ENCODE measurements at regions not wholly inside any gene's neighbourhood (a gene's known extent, or its start where the extent isn't known, plus 50 kb on each side); places are given as distances from the start of the nearest gene placed in this dataset.

DNA sequence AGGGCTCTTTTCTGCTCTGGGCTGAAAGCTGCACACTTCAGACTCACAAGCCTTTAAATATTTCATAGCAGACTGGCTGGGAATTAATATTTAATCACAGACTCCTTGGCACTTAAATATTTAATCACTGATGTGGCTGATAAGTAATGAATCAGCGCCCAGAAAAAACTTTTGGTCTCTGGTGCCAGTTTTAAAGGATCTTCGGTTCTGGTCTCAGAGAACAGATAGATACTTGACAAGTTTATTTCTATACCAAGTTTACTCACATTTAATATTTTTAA is 201.2 kb downstream of the MYCN start:
- H2BK120ac ChIP-seq (replicated peaks; ENCODE audit: low read depth, low read length), result no peak overlapping the region
- H3K18ac ChIP-seq (ENCODE audit: extremely low read depth, low read length), result no peak overlapping the region
- no peak overlapping the region for H3K56ac ChIP-seq (replicated peaks; ENCODE audit: insufficient read length, low read depth, low read length)
- ChIA-PET POLR2A (ENCODE audit: partially characterized antibody) (no interaction called here), CTCF (ENCODE audit: partially characterized antibody) (interaction anchor here (1.5 to 1.7 kb wide), 2 partner anchors 10 to 198 kb away, joined by 5 to 6 read pairs; no protein-coding TSS in a partner anchor)
- no peak overlapping the region for H2BK20ac ChIP-seq (ENCODE audit: low read length)
- no peaks in the 10 kb centered on the region for H3K79me1 ChIP-seq (ENCODE audit: low read depth, low read length)
- no peak overlapping the region for H2BK5ac ChIP-seq (ENCODE audit: low read depth, low read length)
- H3K23ac ChIP-seq (ENCODE audit: insufficient read length), result no peak overlapping the region
- H3K36me3 ChIP-seq (ENCODE audit: control insufficient read depth in 2 of 4, insufficient read depth in 4 of 4, low read length in 3 of 4), result no peaks in the 10 kb centered on the region
- no peak overlapping the region for H3K27ac ChIP-seq (ENCODE audit: low read depth, low read length)
- H3K14ac ChIP-seq (ENCODE audit: insufficient read length), result no peak overlapping the region
- no peaks in the 10 kb centered on the region for H3K27me3 ChIP-seq (replicated peaks in 1 of 4; ENCODE audit: control insufficient read depth in 3 of 4, extremely low read depth in 1 of 4, insufficient read depth in 3 of 4, low read length in 3 of 4)
- H2AFZ ChIP-seq (ENCODE audit: low read length), result no peak overlapping the region
- no peak overlapping the region for H4K8ac ChIP-seq (ENCODE audit: extremely low read depth, insufficient read depth, low read length)
- no peaks in the 10 kb centered on the region; a peak in 1 of 4 replicates for H3K9me3 ChIP-seq (ENCODE audit: insufficient read depth in 2 of 2, low read depth in 1 of 2, low read length in 1 of 2)
- no peak for FAIRE-seq
- no peak overlapping the region for H2AK5ac ChIP-seq (ENCODE audit: low read depth, low read length)
- TF ChIP-seq TCF12 (IDR thresholded peaks at IDR 0.05; ENCODE audit: low read depth, low read length), result no peak
- TF ChIP-seq TAF1 (IDR thresholded peaks at IDR 0.05; ENCODE audit: low read depth, low read length), result no peak
- TF ChIP-seq CHD2 (IDR thresholded peaks at IDR 0.05; ENCODE audit: low read length), result no peak
- TF ChIP-seq ASH2L (IDR thresholded peaks at IDR 0.05; ENCODE audit: low read length), result no peak
- no peak for TF ChIP-seq RBBP5 (IDR thresholded peaks at IDR 0.05; ENCODE audit: borderline replicate concordance, low read depth, low read length)
- TF ChIP-seq, protein P1, sequence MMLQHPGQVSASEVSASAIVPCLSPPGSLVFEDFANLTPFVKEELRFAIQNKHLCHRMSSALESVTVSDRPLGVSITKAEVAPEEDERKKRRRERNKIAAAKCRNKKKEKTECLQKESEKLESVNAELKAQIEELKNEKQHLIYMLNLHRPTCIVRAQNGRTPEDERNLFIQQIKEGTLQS (IDR thresholded peaks at IDR 0.05; ENCODE audit: insufficient read depth, low read depth, low read length), result no peak
- TF ChIP-seq PHF8 (conservative IDR thresholded peaks at IDR 0.05; ENCODE audit: low read depth, low read length), result no peak
- no peak for TF ChIP-seq HDAC6 (IDR thresholded peaks at IDR 0.05; ENCODE audit: low read depth, low read length)
- WGBS, 2 experiments (ENCODE audit: extremely low coverage in 1 of 2, insufficient coverage in 1 of 2, insufficient read length in 1 of 2, insufficient replicate concordance in 2 of 2, low coverage in 1 of 2, low lambda C conversion rate in 2 of 2, missing lambda C conversion rate in 1 of 2), result 85% methylated on average over 2 of the region's 2 CpGs; no CpG with 5 or more reads in 1 of the 2 experiments
- no peak overlapping the region for H4K91ac ChIP-seq (replicated peaks; ENCODE audit: insufficient read length, low read length)
- H4K5ac ChIP-seq (ENCODE audit: insufficient read length, low read depth, low read length), result no peak overlapping the region
- H3K4ac ChIP-seq (replicated peaks; ENCODE audit: insufficient read length, low read depth, low read length), result no peak overlapping the region
- H3K79me2 ChIP-seq (ENCODE audit: control insufficient read depth in 1 of 2, insufficient read depth in 2 of 2, low read length in 2 of 2), result no peaks in the 10 kb centered on the region
- H2BK15ac ChIP-seq (ENCODE audit: low read length), result no peak overlapping the region
- H3K4me3 ChIP-seq (ENCODE audit: extremely low read depth in 1 of 4, insufficient read depth in 2 of 4, low read depth in 3 of 4, low read length in 4 of 4), result no peak overlapping the region
- H4K20me1 ChIP-seq (replicated peaks in 1 of 2; ENCODE audit: control insufficient read depth in 1 of 2, insufficient read depth in 2 of 2, low read length in 2 of 2), result no peaks in the 10 kb centered on the region
- H3K4me1 ChIP-seq (replicated peaks in 1 of 4; ENCODE audit: control insufficient read depth in 3 of 4, insufficient read depth in 4 of 4, low read length in 3 of 4), result peaks cover 0 to 3% (median 0%) of the 10 kb centered on the region in 4 experiments; a peak in 1 of 7 replicates
- no peak overlapping the region for H3K9ac ChIP-seq (replicated peaks in 1 of 4; ENCODE audit: extremely low read depth in 1 of 4, low read depth in 3 of 4, low read length in 3 of 4)
- no peaks in the 10 kb centered on the region for H3K23me2 ChIP-seq (ENCODE audit: low read depth, low read length)
- DNase-seq (ENCODE audit: low read depth in 1 of 2, low spot score in 2 of 2), result no peak
- no peak overlapping the region for H3K4me2 ChIP-seq (ENCODE audit: insufficient read depth in 1 of 2, low read depth in 2 of 2, low read length in 2 of 2)
- no peak overlapping the region for H2BK12ac ChIP-seq (ENCODE audit: low read depth, low read length)

Measured in H1 (cell line).